GM21381 (cell line): ENCODE measurements at regions not wholly inside any gene's neighbourhood (a gene's known extent, or its start where the extent isn't known, plus 50 kb on each side); places are given as distances from the start of the nearest gene placed in this dataset.
"Not testable (repeated sequence)": the region's sequence is repeated elsewhere in the genome, so short reads cannot be mapped to it uniquely, and the experiment has no call there.

Experiments
- ATAC-seq: cut with Tn5 transposase; IDR thresholded peaks from one replicate; pipeline ENCODE4 v1.9.1; 2021; ENCODE audit warnings: mild to moderate bottlenecking, moderate library complexity; ENCODE audit not compliant: unreplicated experiment

DNA sequence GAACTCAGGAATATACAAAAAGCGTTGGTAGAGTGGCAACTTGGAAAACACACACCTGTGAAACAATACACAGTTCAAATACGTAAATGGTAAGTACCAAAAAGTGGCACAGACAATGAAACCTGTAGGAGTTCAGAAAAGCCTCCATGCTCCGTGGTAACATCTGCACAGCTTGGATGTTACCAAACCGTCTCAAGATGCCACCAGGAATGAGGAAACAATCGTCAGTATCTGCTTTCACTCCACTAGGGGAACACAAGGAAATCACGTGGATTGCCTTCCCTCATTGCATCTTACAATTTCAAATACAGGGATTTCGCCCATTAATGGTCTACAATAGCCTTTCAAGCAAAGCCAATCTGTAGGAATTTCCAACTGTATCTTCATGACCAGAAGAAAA, 224.6 kb upstream of the LRRC61 start:
- ATAC-seq, result not testable (repeated sequence)

DNA sequence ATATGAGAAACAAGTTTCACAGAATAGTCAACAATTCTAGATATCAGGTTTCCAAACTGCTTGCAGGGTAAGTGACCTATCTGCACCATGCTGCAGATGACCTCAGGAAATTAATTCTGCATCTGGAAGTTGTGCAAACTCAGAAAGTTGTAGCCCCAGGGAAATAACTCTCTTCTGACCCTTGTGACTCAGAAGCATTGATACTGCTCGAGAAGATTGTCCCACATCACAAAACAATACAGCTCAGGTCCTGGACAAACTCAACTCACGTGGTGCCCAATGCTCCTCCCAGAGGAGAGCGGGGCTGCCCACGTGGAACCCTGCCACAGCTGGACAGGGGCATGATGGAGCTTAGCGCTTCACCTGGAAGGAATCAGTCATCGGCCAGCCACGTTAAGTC, 221.9 kb upstream of the LRRC61 start:
- ATAC-seq, result not testable (repeated sequence)

DNA sequence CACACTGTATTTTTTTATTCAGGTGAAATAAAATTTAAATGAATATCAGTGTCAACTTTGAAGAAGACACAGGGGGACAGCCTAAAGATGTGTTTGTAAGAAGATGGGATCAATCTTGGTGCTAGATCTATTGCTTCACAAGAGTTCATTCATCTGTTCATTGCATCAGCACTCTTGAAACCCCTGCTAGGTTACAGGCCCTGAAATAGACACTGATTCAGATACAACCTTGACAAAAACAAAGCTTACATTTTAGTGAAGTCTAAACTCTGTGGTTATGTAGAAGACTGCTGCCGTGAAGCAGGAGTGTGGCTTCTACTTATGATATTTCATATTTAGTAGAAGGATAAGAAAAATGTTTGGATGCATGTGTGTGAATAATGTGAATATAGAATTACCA, 215.9 kb upstream of the LRRC61 start:
- ATAC-seq, result not testable (repeated sequence)

DNA sequence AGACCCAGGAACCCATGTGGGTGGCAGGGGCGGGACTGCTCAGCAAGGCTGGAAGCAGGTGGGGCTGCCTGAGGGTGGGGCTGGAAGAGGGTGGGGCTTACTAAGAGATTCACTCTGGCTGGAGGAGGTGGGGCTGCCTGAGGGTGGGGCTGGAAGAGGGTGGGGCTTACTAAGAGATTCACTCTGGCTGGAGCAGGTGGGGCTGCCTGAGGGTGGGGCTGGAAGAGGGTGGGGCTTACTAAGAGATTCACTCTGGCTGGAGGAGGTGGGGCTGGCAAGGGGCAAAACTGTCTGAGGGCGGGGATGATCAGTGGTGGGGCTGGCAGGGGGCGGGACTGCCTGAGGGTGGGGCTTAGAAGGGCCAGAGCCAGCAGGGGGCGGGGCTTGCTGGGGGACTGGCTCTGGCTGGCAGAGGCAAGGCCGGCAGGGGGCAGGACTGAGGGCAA, 212.8 kb upstream of the LRRC61 start:
- ATAC-seq, result not testable (repeated sequence)

DNA sequence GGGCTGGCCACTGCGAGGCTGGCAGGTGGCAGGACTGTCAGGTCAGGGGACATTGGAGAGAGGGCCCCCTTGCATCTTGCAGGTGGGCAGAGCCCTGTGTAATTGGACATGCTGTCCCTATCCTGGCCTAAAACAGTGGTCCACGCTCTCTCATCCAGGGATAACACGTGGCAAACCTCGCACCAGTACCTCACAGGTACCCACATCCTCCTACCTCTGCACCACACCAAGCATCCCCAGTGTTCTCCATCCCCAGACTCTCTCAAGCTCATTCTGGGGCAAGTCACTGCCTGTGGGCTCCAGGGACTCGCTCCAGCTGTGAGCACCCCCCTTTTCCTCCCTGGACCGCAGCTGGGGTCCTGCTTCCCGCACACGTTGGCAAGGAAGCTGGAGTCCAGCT, 212.3 kb upstream of the LRRC61 start:
- not testable (repeated sequence) for ATAC-seq

DNA sequence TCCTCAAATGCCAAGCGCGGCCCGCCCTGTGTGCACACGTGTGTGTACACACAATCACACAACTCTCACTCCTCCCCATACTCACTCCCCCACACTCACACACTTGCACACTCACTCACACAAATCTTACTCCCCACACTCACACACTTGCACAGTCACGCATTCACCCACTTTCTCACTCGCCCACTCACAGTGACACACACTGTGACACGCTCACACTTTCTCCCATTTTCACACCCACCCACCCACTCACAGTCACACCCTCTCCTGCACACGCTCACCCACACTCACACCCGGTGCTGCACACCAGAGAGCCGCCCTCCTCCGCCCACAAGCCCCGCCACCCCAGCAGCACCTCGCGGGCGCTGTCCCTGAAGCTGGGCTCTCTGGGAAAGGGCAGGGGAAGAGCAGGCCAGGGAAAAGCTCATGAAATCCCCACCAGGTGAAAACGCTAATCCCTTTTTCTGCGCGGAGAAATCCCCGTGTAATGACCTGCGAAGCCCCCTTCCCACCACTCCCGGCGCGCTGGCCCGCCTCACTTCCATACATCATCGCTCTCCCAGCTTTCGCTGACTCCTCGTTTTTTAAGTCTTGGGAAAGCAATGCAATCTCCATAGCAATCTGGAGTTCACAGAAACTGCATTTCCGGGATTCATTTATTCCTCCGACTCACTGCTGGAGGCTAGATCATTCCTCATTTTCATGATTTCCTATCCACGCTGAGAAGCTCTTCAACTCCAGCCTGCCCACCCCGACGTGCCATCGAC, 211.6 kb upstream of the LRRC61 start:
- not testable (repeated sequence) for ATAC-seq

DNA sequence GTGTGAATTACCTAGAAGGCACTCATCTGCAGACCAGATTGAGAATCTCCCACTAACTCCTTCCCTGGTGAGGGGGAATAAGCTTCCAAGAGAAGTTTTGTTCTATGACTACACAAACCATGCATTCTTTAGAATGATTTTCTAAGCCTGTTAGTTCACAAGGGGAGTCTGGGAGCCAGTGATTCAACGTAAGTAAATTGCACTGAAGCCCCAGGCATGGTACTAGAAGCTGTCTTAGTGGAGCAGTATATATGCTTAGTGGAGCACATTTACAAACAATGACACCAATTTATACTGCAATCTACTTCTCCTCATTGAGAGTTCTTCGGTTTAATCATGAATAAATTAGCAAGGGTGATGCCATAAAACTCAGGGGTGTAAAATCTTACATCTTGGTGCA, 209.9 kb upstream of the LRRC61 start:
- ATAC-seq, result not testable (repeated sequence)

DNA sequence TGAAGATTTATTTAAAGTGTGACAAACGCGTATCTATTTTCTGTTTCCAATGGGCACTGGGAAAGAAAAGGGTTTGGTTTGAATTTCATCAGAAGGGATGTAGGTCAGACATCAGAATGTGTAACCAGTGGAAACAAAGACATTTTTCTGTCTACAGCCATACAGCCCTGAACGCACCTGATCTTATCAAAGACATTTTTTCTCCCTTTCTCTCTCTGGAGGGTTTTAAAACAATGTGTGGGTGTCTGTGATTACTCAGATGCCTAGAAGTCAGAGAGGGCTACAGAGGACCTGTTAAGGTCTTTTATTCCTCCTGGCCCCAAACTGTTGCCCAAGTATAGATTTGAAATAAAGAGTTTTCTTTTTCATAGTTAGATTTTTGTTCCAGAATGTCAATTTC, 208.6 kb upstream of the LRRC61 start:
- ATAC-seq, result not testable (repeated sequence)

DNA sequence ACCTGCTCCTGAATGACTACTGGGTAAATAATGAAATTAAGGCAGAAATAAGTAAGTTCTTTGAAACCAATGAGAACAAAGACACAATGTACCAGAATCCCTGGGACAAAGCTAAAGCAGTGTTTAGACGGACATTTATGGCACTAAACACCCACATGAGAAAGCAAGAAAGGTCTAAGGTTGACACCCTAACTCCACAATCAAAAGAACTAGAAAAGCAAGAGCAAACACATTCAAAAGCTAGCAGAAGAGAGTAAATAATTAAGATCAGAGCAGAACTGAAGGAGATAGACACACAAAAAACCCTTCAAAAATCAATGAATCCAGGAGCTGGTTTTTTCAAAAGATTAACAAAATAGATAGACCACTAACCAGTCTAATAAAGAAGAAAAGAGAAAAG, 203.2 kb upstream of the LRRC61 start:
- ATAC-seq, result not testable (repeated sequence)

DNA sequence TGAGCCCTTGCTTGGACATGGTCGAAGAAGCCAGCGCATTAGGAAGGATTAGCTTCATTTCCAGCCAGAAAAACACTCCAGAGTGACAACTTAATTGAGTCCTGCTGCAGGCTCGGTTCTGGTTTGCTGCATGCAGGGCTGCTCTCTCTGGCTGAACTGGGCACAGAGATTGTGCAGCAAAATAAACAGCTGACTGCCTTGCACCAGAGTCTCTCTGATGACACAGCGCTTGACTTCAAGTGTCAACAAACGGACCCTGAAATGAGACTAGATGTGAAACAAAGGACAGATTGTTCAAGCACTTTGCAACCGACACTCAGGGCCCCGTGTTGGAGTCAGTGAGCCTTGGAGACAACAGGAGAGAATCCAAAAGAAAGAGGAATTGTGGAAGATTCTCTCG, 197.3 kb upstream of the LRRC61 start:
- not testable (repeated sequence) for ATAC-seq

DNA sequence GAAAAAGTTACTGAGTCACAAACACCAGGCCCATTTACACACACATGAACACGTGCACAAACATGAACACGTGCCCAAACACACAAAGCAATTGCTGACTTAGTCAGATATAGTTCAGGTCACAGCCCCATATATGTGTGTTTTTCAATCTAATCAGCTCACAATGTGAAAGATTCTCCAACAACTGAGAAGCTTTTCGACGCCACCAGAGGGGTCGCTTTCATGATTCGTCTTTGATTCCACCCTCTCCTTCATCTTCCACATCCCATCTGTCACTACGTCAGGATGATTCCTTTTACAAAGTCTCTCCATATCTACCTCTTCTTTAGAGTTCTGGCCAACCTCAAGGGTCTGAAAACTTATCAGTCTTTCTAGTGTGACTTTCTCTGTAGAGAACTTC, 188.7 kb upstream of the LRRC61 start:
- ATAC-seq, result not testable (repeated sequence)

DNA sequence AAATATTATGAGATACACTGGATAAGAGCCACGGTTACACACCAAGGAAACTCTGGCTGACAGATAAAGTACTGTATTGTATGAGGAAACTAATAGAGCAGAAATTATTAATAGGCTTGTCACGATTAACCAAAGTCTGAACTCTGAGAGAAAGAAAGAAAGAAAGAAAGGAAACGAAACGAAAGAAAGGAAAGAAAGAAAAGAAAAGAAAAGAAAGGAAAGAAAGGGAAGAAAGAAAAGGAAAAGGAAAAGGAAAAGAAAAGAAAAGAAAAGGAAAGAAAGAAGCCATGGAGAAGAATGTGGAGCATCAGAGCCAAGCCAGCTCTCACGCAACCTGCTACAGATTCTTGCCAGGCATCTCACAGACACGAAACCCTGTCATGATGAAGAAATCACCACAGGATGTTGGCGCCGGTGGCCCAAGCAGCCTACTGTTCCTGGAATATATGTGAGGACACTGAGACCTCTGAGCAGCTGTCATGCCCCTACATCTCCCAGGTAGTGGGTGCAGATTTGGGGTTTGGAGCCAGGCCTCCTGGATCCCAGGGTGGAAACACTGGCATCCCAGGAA, 187.4 kb upstream of the LRRC61 start:
- ATAC-seq, result not testable (repeated sequence)

DNA sequence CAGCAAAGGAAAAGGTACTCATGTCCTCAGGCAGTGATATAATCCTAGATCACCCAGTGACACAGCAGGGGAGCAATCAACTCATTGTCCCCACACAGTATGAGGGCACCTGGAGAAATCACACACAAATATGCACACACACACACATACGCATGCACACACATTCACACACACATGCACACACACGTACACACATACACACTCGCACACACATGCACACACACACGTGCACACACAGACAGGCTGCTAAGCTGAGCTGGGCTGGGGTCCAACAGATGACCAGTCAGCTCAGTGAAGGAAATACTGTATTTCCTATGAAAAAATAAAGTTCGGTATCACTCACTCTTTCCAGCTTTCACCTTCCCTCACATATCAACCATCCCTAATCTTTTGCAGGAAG, 183.3 kb upstream of the LRRC61 start:
- not testable (repeated sequence) for ATAC-seq

DNA sequence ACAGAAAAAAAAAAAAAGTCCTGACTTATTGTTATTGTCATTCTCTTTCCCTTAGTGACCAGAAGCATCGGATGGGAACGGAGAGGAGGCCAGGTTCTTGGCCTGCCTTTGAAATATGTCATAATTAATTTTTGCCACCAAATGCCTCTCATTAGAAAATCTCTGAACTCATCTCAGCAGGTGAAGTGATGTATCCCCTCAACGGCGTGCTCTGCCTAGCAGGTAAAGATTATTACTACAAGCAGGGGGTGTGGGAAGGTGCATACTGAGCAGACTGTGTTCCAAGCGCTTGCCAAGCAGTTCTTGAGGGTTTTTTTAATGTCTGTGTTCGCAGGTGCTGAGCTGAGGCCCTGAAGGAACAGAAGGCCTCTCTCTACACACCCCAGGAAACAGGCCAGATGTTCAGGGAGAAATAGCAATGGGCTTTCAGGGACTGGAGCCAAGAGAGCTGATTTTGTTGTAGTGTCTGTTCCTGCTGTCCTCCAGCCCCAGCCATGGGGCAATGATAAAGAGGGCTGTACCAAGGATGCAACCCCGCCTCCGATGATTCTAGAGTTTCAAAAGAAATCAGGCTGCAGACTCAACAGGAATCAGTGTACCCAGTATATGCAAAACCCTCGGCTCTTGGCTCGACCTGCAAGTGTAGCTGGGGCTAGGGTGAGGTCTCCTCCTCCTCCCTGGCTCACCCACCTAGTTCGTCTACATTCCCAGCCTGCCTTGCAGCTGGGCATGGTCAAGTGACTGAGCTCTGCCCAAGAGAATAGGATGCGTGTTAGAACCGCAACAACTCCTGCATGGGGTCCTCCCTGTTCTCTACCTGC, 181.4 kb upstream of the LRRC61 start:
- not testable (repeated sequence) for ATAC-seq

DNA sequence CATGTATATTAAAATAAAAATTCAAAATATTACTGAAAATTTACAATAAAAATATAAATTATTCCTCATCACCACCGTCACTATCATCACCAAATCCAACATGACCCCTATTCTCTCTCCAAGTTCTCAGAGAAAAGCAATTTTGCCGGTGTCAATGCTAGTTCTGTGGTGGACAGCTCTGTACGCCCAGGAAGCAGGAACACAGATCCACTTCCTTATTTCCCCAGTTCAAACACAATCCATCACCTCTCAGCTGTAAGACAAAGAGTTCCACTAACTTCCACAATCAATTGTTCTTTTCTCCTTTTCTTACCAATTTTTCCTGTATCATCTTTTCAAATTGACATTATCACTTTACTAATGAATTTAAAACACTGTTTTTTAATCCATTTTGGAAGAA, 177.0 kb upstream of the LRRC61 start:
- not testable (repeated sequence) for ATAC-seq

DNA sequence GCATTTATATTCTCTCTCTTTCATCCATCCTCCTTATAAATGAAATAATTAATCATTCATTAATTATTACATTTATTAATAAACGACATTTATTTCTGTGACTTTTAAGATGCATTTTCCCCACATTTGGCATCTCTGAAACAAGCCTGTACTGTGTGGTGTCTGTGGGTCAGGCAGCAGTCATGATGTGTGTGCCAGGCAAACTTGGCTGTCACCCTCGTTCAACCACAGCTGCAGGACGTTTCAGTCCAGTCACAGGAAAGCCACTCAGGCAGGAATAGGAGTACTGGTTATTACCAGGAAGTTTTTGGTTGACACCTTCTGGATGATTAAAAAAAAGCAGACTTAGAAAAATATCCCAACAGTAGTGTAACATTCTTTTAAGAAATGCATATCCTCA, 175.6 kb upstream of the LRRC61 start:
- ATAC-seq, result not testable (repeated sequence)

DNA sequence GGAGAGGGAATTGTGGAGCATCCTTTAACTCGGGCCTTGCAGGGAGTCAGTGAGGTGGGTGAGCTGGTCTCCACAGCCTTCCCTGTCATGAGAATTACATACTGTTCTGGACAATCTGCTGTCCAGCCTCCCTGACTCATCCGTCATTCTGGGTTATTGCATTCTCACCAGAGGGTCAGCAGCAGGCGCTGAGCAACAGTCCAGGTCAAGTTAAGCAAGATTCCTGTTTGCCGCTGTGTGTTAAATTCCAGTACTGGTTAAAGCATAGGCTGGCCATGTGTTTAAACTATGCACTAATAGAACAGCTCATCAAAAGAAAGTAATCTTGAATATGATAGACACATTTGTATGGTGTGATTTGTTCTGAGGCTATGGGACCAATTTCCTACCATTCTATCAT, 167.1 kb upstream of the LRRC61 start:
- ATAC-seq, result not testable (repeated sequence)

DNA sequence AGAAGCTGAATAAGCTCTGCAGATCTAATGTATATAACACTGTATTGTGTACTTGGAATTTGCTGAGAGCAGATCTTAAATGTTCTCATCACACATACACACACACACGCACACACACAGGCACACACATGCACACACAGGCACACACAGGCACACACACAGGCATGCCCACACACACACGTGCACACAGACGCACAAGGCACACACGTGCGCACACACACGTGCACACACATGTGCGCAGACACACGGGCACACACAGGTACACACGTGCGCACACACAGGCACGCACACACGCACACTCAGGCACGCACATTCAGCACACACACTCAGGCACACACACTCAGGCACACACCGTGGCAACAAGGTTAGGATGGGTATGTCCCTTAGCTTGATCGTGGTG, 164.5 kb upstream of the LRRC61 start:
- ATAC-seq, result not testable (repeated sequence)

DNA sequence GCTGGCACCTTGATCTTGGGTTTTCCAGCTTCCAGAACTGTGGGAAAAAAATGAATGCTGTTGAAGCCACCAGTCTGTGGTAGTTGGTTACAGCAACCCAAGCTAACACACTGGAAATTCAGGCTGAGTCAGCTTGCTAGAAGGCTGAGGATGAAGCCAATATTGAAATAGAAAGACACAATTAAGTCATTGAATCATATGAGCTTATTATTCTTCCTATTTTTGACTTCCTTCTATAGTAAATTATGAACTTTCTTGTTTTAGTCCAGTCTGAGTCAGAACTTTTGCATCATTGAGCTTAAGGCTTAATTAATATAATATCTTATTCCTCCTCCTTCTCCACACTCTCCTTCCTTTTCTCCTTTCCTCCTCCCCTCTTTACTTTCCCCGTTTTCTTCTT, 153.6 kb upstream of the LRRC61 start:
- not testable (repeated sequence) for ATAC-seq

DNA sequence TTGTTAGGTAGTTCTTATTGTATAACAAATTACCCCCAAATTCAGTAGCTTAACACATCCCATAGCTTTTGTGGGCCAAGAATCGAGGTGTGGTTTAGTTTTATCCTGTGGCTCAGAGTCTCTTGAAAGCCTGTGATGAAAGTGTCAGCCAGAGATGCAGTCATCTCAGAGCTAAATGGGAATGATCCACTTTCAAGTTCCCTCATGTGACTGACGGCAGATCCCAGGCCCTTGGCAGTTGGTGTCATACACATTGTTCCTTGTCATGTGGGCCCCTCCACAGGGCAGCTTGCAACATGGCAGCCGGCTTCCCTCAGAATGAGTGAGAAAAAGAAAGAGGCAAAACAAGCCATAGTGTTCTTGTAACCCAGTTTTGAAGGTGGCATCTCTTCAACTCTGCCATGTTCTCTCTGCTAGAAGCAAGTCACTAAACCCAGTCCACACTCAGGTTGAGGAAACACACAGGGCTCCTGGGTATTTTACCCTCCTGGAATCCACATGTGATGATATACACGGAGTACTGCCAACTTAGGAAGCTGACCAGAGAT, 153.1 kb upstream of the LRRC61 start:
- not testable (repeated sequence) for ATAC-seq

DNA sequence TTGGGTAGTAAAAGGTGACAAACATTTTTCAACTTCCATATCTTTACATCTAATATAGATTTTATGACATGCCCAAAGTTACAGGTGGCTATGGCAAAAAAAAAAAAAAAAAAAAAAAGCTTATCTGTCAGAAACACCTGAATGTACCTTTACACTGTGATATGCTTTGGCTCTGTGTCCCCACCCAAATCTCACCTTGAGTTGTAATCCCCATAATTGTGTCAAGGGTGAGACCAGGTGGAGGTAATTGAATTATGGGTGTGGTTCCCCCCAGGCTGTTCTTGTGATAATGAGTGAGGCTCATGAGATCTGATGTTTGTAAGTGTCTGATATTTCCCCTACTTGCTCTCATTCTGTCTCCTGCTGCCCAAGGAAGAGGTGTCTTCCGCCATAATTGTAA, 139.6 kb upstream of the LRRC61 start:
- ATAC-seq, result not testable (repeated sequence)
